Astrocyte of the cerebellum (primary cell): ENCODE measurements at regions not wholly inside any gene's neighbourhood (a gene's known extent, or its start where the extent isn't known, plus 50 kb on each side); places are given as distances from the start of the nearest gene placed in this dataset.

Experiments used
- DNase-seq: peaks from one replicate; pipeline ENCODE4 v3.0.0-alpha.2; 2011; ENCODE audit warnings: low read depth
- H3K4me3 ChIP-seq: 2 replicates; pipeline ENCODE4 v1.5.1; 2011; ENCODE audit warnings: mild to moderate bottlenecking, low read depth, low read length, moderate library complexity
- in situ Hi-C: cut with HindIII; loops from 2 replicates; pipeline ENCODE4 v1.10.0; 2017; ENCODE audit warnings: low sequenced_read_pairs
- TF ChIP-seq, protein P1 (sequence below): IDR thresholded peaks from 2 replicates; pipeline ENCODE4 v1.5.1; 2012; ENCODE audit warnings: low read length, low read depth, moderate library complexity, mild to moderate bottlenecking; ENCODE audit errors: missing control alignments

DNA sequence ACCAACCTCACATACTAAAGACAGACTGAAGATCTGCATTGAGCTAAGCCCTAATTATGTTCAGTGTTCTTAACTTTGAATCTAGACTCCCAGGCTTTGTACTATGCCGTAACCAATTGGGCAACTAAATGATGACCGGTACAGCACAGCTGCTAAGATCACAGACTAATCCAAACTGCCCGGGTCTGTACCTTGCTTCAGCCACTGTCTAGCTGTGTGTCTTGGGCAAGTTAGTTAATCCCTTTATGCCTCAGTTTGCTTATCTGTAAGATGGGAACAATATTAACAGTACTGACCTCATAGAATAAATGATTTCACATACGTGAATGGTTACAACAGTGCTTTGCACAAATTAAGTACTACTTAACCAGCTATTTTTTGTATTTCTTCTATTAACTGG is 205.8 kb upstream of the NFE2L3 start:
- DNase-seq: no peak
- TF ChIP-seq, protein P1, sequence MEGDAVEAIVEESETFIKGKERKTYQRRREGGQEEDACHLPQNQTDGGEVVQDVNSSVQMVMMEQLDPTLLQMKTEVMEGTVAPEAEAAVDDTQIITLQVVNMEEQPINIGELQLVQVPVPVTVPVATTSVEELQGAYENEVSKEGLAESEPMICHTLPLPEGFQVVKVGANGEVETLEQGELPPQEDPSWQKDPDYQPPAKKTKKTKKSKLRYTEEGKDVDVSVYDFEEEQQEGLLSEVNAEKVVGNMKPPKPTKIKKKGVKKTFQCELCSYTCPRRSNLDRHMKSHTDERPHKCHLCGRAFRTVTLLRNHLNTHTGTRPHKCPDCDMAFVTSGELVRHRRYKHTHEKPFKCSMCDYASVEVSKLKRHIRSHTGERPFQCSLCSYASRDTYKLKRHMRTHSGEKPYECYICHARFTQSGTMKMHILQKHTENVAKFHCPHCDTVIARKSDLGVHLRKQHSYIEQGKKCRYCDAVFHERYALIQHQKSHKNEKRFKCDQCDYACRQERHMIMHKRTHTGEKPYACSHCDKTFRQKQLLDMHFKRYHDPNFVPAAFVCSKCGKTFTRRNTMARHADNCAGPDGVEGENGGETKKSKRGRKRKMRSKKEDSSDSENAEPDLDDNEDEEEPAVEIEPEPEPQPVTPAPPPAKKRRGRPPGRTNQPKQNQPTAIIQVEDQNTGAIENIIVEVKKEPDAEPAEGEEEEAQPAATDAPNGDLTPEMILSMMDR: no peak
- H3K4me3 ChIP-seq: no peak overlapping the region
- in situ Hi-C loops: no loop called here

DNA sequence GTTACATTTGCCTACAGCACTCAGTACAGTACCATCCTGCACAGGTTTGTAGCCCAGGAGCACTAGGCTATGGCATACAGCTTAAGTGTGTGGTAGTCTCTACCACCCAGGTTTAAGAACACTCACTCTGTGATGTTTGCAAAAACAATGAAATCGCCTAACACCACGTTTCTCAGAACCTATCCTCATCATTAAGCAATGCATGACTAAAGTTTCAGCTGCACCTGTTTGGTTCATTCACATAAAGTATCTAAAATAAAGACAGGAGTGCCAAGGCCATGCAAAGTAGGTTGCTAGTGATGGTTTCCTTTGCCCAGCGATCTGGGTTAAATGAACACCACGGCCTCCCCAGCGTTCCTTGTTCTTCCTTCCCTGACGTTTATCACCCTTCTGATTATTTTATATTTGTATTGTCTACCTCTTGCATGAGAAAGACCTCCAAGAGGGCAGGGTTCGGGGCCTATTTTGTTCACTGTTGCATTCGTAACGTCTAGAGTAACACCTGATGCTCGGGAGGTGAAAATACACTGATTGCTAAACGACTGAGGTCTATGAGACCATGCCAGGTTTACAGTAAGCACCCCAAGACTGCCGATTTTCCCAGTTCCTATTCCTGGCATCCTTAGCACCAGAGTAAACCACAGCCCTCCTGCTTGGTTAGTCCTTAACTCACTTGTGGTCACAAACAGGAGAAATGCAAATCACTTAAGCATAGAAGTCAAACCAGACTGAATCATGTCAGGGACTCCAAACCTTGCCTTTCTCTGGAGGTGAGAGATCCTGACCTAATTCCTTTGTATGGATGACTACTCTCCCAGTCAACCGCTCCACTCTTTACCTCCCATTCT is 204.1 kb upstream of the NFE2L3 start:
- in situ Hi-C loops: no loop called here
- TF ChIP-seq, protein P1: no peak
- DNase-seq: no peak
- no peak overlapping the region for H3K4me3 ChIP-seq

DNA sequence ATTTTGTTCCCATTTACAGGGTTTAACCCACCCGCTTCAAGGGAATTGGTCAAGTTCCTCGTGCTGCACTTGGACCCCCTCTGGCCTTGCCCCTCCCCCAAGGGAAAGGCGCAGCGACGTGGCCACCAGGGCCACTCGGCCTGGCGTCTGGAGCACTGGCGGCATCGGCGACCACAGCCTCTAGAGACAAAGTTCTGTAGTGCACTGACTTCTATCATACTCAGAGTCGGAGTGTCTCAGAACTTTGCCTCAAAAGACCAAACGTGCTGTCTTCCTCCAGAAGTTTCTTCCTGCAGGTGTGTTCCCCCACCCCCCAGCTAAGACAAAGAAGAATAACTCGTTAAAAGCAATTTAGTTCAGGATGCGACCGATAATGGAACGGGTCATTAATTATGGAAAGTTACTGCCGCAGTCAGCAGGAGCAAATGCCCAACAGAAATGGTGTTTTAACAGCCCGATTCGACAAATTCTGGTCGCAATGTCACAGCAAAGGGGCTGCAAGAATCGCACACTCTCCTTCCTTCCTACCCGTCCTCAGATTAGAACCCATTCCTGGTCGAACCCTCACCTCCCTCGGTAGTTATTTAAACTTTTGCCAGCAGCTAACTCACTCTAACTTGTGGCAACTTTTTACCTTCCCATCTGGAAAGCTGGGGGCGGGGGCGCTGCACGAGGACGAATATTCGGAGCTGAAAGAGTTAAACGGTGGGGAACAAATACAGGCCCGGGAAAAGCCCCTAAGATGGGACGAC is 202.1 kb upstream of the NFE2L3 start:
- DNase-seq: no peak
- peak overlapping the region; percentile 54 for H3K4me3 ChIP-seq
- TF ChIP-seq, protein P1: no peak

DNA sequence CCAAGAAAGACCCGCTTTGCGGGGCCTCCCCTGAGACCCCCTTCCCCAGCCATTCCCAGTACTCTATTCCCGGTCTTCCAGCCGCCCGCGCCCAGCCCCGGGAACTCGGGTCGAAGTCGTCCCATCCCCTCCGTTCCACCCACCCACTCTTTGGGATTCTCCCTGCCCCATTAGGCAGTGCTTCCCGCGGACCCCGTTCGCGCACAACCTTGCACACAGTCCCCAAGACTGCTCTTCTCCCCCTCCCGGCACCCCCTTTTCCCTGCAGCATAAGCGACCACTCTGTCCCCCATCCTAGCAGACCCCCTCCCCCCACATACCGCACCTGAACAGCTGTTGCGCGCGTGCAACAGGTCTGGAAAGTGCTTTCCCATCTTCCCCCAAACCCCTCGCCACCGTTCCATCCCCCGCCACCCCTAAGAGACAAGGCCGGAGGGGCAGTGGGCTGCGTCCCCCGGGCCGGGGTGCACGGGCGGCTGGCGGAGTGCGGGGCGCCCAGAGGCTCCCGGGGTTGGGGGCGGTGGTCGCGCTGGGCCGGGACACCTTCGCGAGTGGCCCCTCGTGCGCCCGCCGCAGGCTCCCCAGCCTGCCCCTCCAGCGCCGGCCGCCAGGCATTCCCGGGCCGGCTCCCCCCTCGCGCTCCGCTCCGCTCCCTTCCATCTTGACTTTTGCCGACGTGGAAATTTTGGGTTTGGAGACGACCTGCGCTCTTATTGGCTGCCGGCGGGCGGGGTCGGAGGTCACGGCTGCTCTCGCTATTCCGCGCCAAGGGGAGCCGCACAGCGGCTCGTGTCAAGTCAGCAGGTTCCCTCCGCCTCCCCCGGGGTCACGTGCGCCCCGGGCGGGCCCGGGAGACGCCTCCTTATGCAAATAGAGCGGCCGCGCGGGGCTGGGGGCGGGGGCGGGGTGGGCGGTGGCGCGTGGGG is 201.2 kb upstream of the NFE2L3 start:
- TF ChIP-seq, protein P1: no peak
- in situ Hi-C loops: no loop called here
- peak overlapping the region; percentile 54 for H3K4me3 ChIP-seq
- DNase-seq: no peak

More for the DNA sequence above, 202.1 kb upstream of the NFE2L3 start:
- in situ Hi-C loops: no loop called here

DNA sequence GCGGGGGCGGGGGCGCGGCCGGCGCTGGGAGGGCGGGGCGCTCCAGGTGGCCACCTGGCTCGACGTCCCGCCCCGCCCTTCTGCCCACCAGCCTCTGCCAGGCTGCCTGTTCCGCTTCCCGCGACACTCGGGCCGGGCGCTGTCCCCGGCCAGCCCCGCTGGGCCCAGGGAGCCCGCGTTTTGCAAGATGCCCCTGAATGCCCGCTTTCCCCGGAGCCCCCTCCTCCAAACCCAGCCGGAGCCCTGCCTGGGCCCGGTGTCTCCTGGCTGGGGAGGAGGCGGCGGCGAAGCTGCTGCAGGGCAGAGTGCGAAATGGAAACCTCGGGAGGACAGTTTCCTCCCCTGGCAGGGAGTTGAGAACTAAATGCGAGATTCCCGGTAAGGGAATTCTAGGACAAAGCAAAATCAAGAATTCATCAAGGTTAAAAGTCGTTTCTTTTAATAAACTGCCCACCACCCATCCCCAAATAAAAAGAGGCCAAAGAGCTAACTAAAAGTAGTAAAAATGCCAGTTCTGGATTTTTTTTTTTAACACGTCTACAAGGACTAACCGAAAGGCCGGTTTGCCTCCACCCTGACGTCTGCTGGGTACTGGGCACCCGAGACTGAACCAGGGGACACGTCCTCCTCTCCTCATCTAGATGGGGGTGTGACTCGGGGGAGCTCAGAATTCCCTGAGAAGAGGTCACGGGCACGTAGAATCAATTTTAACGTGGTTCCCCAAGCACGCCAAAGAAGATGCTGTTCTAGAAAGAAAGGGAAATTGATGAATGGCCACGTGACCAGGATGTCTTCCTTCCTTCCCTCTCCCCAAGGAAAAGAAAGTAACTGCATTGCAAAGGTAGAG is 200.4 kb upstream of the NFE2L3 start:
- DNase-seq: no peak
- H3K4me3 ChIP-seq: peak overlapping the region; percentile 54
- in situ Hi-C loops: no loop called here
- TF ChIP-seq, protein P1: no peak
